ENCODE measurements at regions not wholly inside any gene's neighbourhood (a gene's known extent, or its start where the extent isn't known, plus 50 kb on each side); places are given as distances from the start of the nearest gene placed in this dataset.

GRCh38 chr18:78826631-78827030 lies 153.0 kb upstream of the SALL3 start:
- TF ChIP-seq CTCF (optimal IDR thresholded peaks at IDR 0.05 in 1 of 3, IDR thresholded peaks at IDR 0.05 in 1 of 3, conservative IDR thresholded peaks at IDR 0.05 in 1 of 3; ENCODE audit: extremely low read depth in 1 of 3, insufficient read depth in 2 of 3, low read length in 3 of 3) (no peak), EZH2 (IDR thresholded peaks at IDR 0.05; ENCODE audit: low read length) (no peak)

Data from keratinocyte (primary cell).